Esophagus muscularis mucosa (tissue), 4 donors: ENCODE measurements at regions not wholly inside any gene's neighbourhood (a gene's known extent, or its start where the extent isn't known, plus 50 kb on each side); places are given as distances from the start of the nearest gene placed in this dataset.

ENCODE experiments used
- CTCF ChIP-seq, 3 experiments: fragments of 200-600 bp in 2 of 3; fragments of 450-650 bp in 1 of 3; sonication (generic) in 2 of 3; IDR thresholded peaks; one replicate each; pipeline ENCODE4 v1.5.1; 2017 to 2019; ENCODE audit warnings: antibody characterized with exemption in 3 of 3, mild to moderate bottlenecking in 2 of 3, moderate library complexity in 1 of 3
- EP300 ChIP-seq: sonication (generic); formaldehyde crosslinking; IDR thresholded peaks from one replicate; pipeline ENCODE4 v1.6.1; 2017; ENCODE audit warnings: antibody characterized with exemption
- POLR2A ChIP-seq: fragments of 450-650 bp; IDR thresholded peaks from one replicate; pipeline ENCODE4 v1.6.1; 2017; ENCODE audit warnings: antibody characterized with exemption, moderate library complexity, mild to moderate bottlenecking, low read depth
- POLR2AphosphoS5 ChIP-seq, 2 donors: sonication (generic); formaldehyde crosslinking; IDR thresholded peaks; one replicate each; pipeline ENCODE4 v1.6.1; 2017; ENCODE audit warnings: antibody characterized with exemption in 2 of 2

GRCh38 chr7:83769407-83769806 is 120.5 kb upstream of the SEMA3E start:
- TF ChIP-seq POLR2A (no peak), CTCF (IDR thresholded peaks at IDR 0.05) (no peak), POLR2AphosphoS5 (IDR thresholded peaks at IDR 0.05) (no peak), EP300 (no peak)
